ENCODE measurements at regions not wholly inside any gene's neighbourhood (a gene's known extent, or its start where the extent isn't known, plus 50 kb on each side); places are given as distances from the start of the nearest gene placed in this dataset.

DNA sequence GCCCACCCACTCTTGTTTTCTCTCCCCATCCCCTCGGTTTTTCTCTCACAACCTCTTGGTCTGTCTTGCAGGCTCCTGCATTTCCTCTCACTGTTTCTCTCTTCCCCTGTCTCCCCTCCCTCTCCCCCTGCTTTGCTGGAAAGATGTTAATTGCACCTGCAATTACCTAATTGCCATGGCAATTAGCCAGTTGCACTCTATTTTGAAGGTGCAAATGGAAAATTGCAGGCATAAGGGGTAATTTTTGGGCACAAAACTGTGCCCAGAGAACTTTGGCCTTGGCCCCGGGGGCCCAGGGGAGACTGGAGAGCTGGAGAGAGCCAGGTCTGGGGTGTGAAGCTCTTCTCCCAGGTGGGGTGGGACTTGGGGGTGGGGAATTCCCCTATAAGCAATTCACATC, 164.5 kb upstream of the TLE3 start:
- Histone ChIP-seq H3K9me3 (ENCODE audit: control insufficient read depth in 1 of 2, insufficient read depth in 1 of 2, low read depth in 1 of 2, low read length in 2 of 2) (no peaks in the 10 kb centered on the region), H4K20me1 (ENCODE audit: insufficient read depth) (no peaks in the 10 kb centered on the region), H3K4me3 (replicated peaks in 1 of 2; ENCODE audit: low read depth in 1 of 2, low read length in 2 of 2) (no peak overlapping the region), H3K27me3 (ENCODE audit: insufficient read depth, low read length) (no peaks in the 10 kb centered on the region; the same call in 1 of the 2 replicates), H3K36me3 (ENCODE audit: control insufficient read depth in 1 of 2, insufficient read depth in 2 of 2, low read length in 2 of 2) (no peaks in the 10 kb centered on the region), H3K4me2 (ENCODE audit: low read length) (no peak overlapping the region), H3K9me2 (ENCODE audit: insufficient read depth) (no peaks in the 10 kb centered on the region), H3K4me1 (ENCODE audit: control insufficient read depth in 1 of 2, insufficient read depth in 2 of 2, low read length in 2 of 2) (no peaks in the 10 kb centered on the region), H3K27ac (ENCODE audit: low read depth, low read length) (no peak overlapping the region), H2AFZ (ENCODE audit: low read depth, low read length, poor library complexity, severe bottlenecking) (no peak overlapping the region), H3K79me2 (ENCODE audit: insufficient read depth, low read length) (no peaks in the 10 kb centered on the region), H3K9ac (ENCODE audit: low read length) (no peak overlapping the region)
- ChIA-PET CTCF (no interaction called here), RAD21 (ENCODE audit: low non-redundant PET in 1 of 2, low total read pairs in 2 of 2, uncharacterized antibody in 2 of 2, unreplicated experiment in 2 of 2) (no interaction called here), POLR2A (no interaction called here)
- BruUV-seq (replicated peaks), result no TSS peak
- intact Hi-C loops (cut with micrococcal nuclease), result no loop called here
- ATAC-seq (no peak), DNase-seq (ENCODE audit: low read depth, low spot score) (no peak)
- TF ChIP-seq MAX (IDR thresholded peaks at IDR 0.05) (no peak), FOSL1 (IDR thresholded peaks at IDR 0.05; ENCODE audit: low read depth) (no peak), SRF (IDR thresholded peaks at IDR 0.05; ENCODE audit: low read depth) (no peak), ZFX (IDR thresholded peaks at IDR 0.05) (no peak), CTCF (IDR thresholded peaks at IDR 0.05 in 2 of 3, conservative IDR thresholded peaks at IDR 0.05 in 1 of 3; ENCODE audit: borderline replicate concordance in 1 of 3, insufficient read depth in 1 of 3, low read depth in 2 of 3, low read length in 2 of 3) (no peak), CEBPB (IDR thresholded peaks at IDR 0.05; ENCODE audit: low read depth) (no peak), POLR2A (IDR thresholded peaks at IDR 0.05; ENCODE audit: borderline replicate concordance, extremely low read depth, insufficient read depth, insufficient read length) (no peak), TCF7L2 (IDR thresholded peaks at IDR 0.05; ENCODE audit: borderline replicate concordance, extremely low read depth, insufficient read depth, insufficient read length) (no peak), REST (IDR thresholded peaks at IDR 0.05; ENCODE audit: low read depth) (no peak), POLR2AphosphoS5 (IDR thresholded peaks at IDR 0.05; ENCODE audit: low read depth, low read length) (no peak), CBX3 (IDR thresholded peaks at IDR 0.05; ENCODE audit: low read depth) (no peak), JUND (IDR thresholded peaks at IDR 0.05) (no peak), SIN3A (IDR thresholded peaks at IDR 0.05; ENCODE audit: low read depth) (no peak), ELF1 (IDR thresholded peaks at IDR 0.05; ENCODE audit: borderline replicate concordance, low read depth) (no peak), RAD21 (IDR thresholded peaks at IDR 0.05; ENCODE audit: low read depth) (no peak), EZH2phosphoT487 (IDR thresholded peaks at IDR 0.05; ENCODE audit: borderline replicate concordance) (no peak)
- TF ChIP-seq, protein P1, sequence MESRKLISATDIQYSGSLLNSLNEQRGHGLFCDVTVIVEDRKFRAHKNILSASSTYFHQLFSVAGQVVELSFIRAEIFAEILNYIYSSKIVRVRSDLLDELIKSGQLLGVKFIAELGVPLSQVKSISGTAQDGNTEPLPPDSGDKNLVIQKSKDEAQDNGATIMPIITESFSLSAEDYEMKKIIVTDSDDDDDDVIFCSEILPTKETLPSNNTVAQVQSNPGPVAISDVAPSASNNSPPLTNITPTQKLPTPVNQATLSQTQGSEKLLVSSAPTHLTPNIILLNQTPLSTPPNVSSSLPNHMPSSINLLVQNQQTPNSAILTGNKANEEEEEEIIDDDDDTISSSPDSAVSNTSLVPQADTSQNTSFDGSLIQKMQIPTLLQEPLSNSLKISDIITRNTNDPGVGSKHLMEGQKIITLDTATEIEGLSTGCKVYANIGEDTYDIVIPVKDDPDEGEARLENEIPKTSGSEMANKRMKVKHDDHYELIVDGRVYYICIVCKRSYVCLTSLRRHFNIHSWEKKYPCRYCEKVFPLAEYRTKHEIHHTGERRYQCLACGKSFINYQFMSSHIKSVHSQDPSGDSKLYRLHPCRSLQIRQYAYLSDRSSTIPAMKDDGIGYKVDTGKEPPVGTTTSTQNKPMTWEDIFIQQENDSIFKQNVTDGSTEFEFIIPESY (IDR thresholded peaks at IDR 0.05; ENCODE audit: extremely low read depth, insufficient replicate concordance, low read length), result no peak
- TF ChIP-seq, protein P2, sequence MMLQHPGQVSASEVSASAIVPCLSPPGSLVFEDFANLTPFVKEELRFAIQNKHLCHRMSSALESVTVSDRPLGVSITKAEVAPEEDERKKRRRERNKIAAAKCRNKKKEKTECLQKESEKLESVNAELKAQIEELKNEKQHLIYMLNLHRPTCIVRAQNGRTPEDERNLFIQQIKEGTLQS (IDR thresholded peaks at IDR 0.05), result no peak
